ENCODE measurements at regions not wholly inside any gene's neighbourhood (a gene's known extent, or its start where the extent isn't known, plus 50 kb on each side); places are given as distances from the start of the nearest gene placed in this dataset.

DNA sequence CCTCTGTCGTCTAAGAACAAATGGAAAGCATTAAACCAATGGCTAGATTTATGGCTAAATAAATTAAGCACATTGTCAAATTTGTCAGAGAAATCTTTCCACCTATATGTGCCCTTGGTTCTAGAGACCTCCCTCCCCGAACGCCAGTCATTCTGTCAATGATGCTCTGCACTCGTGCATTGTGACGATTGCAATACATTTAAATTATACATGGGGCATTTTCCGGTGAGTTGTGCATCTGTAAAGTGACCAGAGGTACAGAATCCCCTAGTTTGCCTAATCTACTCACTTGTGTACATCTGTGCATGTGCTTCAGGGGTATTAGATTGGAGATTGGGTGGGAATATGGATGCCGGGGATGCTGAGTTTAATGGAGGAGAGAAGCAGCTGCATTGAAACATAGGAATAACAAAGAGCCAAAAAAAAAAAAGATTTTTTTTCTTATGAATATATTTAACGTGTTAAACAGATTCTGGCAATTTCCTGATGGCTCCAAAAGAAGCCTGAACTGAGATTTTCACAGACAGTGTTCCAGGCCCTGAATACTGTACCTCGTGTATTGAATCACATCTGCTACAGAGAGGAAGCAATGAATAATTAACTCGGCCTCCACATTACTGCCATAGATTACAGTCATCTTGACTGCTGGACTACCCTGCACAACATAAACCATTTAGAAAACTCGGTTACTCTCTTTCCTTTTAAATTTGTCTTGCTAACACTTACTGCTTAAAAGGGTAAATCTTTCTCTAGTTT lies 149.0 kb upstream of the C1orf87 start:
- Histone ChIP-seq H2BK20ac (ENCODE audit: low read length) (no peak overlapping the region), H2BK120ac (replicated peaks; ENCODE audit: low read depth, low read length) (no peak overlapping the region), H4K20me1 (replicated peaks in 1 of 2; ENCODE audit: control insufficient read depth in 1 of 2, insufficient read depth in 2 of 2, low read length in 2 of 2) (no peaks in the 10 kb centered on the region), H2AFZ (ENCODE audit: low read length) (no peak overlapping the region), H2BK15ac (ENCODE audit: low read length) (no peak overlapping the region), H3K4me1 (replicated peaks in 1 of 4; ENCODE audit: control insufficient read depth in 3 of 4, insufficient read depth in 4 of 4, low read length in 3 of 4) (no peaks in the 10 kb centered on the region), H3K14ac (ENCODE audit: insufficient read length) (no peak overlapping the region), H3K9ac (replicated peaks in 1 of 4; ENCODE audit: extremely low read depth in 1 of 4, low read depth in 3 of 4, low read length in 3 of 4) (no peak overlapping the region), H3K4me3 (ENCODE audit: extremely low read depth in 1 of 4, insufficient read depth in 2 of 4, low read depth in 3 of 4, low read length in 4 of 4) (no peak overlapping the region), H4K5ac (ENCODE audit: insufficient read length, low read depth, low read length) (no peak overlapping the region), H3K23me2 (ENCODE audit: low read depth, low read length) (no peaks in the 10 kb centered on the region), H4K91ac (replicated peaks; ENCODE audit: insufficient read length, low read length) (no peak overlapping the region), H3K79me1 (ENCODE audit: low read depth, low read length) (no peaks in the 10 kb centered on the region), H3K27me3 (replicated peaks in 1 of 4; ENCODE audit: control insufficient read depth in 3 of 4, extremely low read depth in 1 of 4, insufficient read depth in 3 of 4, low read length in 3 of 4) (no peaks in the 10 kb centered on the region), H2AK5ac (ENCODE audit: low read depth, low read length) (no peak overlapping the region), H3K79me2 (ENCODE audit: control insufficient read depth in 1 of 2, insufficient read depth in 2 of 2, low read length in 2 of 2) (no peaks in the 10 kb centered on the region), H2BK5ac (ENCODE audit: low read depth, low read length) (no peak overlapping the region), H2BK12ac (ENCODE audit: low read depth, low read length) (no peak overlapping the region), H3K4me2 (ENCODE audit: insufficient read depth in 1 of 2, low read depth in 2 of 2, low read length in 2 of 2) (no peak overlapping the region), H3K18ac (ENCODE audit: extremely low read depth, low read length) (no peak overlapping the region), H3K36me3 (ENCODE audit: control insufficient read depth in 2 of 4, insufficient read depth in 4 of 4, low read length in 3 of 4) (no peaks in the 10 kb centered on the region), H3K27ac (ENCODE audit: low read depth, low read length) (no peak overlapping the region), H4K8ac (ENCODE audit: extremely low read depth, insufficient read depth, low read length) (no peak overlapping the region), H3K56ac (replicated peaks; ENCODE audit: insufficient read length, low read depth, low read length) (no peak overlapping the region), H3K4ac (replicated peaks; ENCODE audit: insufficient read length, low read depth, low read length) (no peak overlapping the region), H3K23ac (ENCODE audit: insufficient read length) (no peak overlapping the region), H3K9me3 (ENCODE audit: insufficient read depth in 2 of 2, low read depth in 1 of 2, low read length in 1 of 2) (no peaks in the 10 kb centered on the region)
- WGBS, 2 experiments (ENCODE audit: extremely low coverage in 1 of 2, insufficient coverage in 1 of 2, insufficient read length in 1 of 2, insufficient replicate concordance in 2 of 2, low coverage in 1 of 2, low lambda C conversion rate in 2 of 2, missing lambda C conversion rate in 1 of 2) = 89% methylated on average over 11 of the region's 11 CpGs; no CpG with 5 or more reads in 1 of the 2 experiments
- DNase-seq (ENCODE audit: low read depth in 1 of 2, low spot score in 2 of 2) (no peak), FAIRE-seq (no peak)
- ChIA-PET CTCF (ENCODE audit: partially characterized antibody) (no interaction called here), POLR2A (ENCODE audit: partially characterized antibody) (no interaction called here)
- no peak for TF ChIP-seq JUN (IDR thresholded peaks at IDR 0.05; ENCODE audit: low read depth, low read length)
- TF ChIP-seq YY1 (IDR thresholded peaks at IDR 0.05; ENCODE audit: low read depth, low read length) = no peak
- no peak for TF ChIP-seq SP1 (IDR thresholded peaks at IDR 0.05; ENCODE audit: low read depth, low read length)
- no peak for TF ChIP-seq POLR2AphosphoS5 (IDR thresholded peaks at IDR 0.05; ENCODE audit: low read depth, low read length)
- TF ChIP-seq JUND (IDR thresholded peaks at IDR 0.05; ENCODE audit: low read length) = no peak
- no peak for TF ChIP-seq SUZ12 (IDR thresholded peaks at IDR 0.05; ENCODE audit: low read length)
- TF ChIP-seq BCL11A (IDR thresholded peaks at IDR 0.05; ENCODE audit: low read depth in 2 of 2, low read length in 2 of 2) = no peak
